IMR-90 (cell line): ENCODE measurements at regions not wholly inside any gene's neighbourhood (a gene's known extent, or its start where the extent isn't known, plus 50 kb on each side); places are given as distances from the start of the nearest gene placed in this dataset.

ENCODE experiments used
- ATAC-seq: fragments of 200-7000 bp; cut with Tn5 transposase; 2 replicates; pipeline ENCODE4 v1.9.1; 2020; ENCODE audit warnings: low read depth, mild to moderate bottlenecking, moderate library complexity
- BruUV-seq: library from RNA; stranded (reverse); fragments of 400-500 nt; replicated peaks from 2 replicates; lab custom pipeline; 2021; lab: Mats Ljungman, UMichigan
- CTCF ChIA-PET: fragments of 300-600 bp; formaldehyde crosslinking; extraction: SDS; loops from one replicate; lab custom pipeline; 2021; ENCODE audit warnings: antibody characterized with exemption; lab: Yijun Ruan, JAX
- POLR2A ChIA-PET: fragments of 300-600 bp; sonication (Branson Sonifier 250); formaldehyde crosslinking; loops from one replicate; lab custom pipeline; 2022; ENCODE audit warnings: antibody characterized with exemption; ENCODE audit not compliant: unreplicated experiment; lab: Charles Lee
- DNase-seq: peaks from one replicate; pipeline ENCODE4 v3.0.0; 2013
- H2AFZ ChIP-seq: replicated peaks from 2 replicates; pipeline ENCODE3; 2013; ENCODE audit warnings: low read length, mild to moderate bottlenecking; ENCODE audit not compliant: poor library complexity
- H2AK5ac ChIP-seq: 2 replicates; pipeline ENCODE4 v1.6.1; 2013; ENCODE audit warnings: low read depth, low read length, inconsistent platforms
- H2AK9ac ChIP-seq: replicated peaks from 2 replicates; pipeline ENCODE3; 2013; ENCODE audit warnings: mild to moderate bottlenecking, low read depth, low read length, moderate library complexity; ENCODE audit not compliant: poor library complexity
- H2BK120ac ChIP-seq: 2 replicates; pipeline ENCODE4 v1.6.1; 2013; ENCODE audit warnings: low read depth, low read length, inconsistent platforms
- H2BK15ac ChIP-seq: 3 replicates; pipeline ENCODE4 v1.6.1; 2013; ENCODE audit warnings: low read depth, low read length, inconsistent platforms
- H2BK20ac ChIP-seq: 2 replicates; pipeline ENCODE4 v1.6.1; 2013; ENCODE audit warnings: low read depth, mild to moderate bottlenecking, inconsistent platforms, low read length, moderate library complexity
- H2BK5ac ChIP-seq: 2 replicates; pipeline ENCODE4 v1.6.1; 2013; ENCODE audit warnings: mild to moderate bottlenecking, low read depth, low read length, inconsistent platforms; ENCODE audit not compliant: poor library complexity, severe bottlenecking
- H3K14ac ChIP-seq: replicated peaks from 2 replicates; pipeline ENCODE4 v1.6.1; 2013; ENCODE audit warnings: low read depth, low read length, inconsistent platforms
- H3K18ac ChIP-seq: 2 replicates; pipeline ENCODE4 v1.6.1; 2013; ENCODE audit warnings: low read depth, low read length, control low read depth
- H3K23ac ChIP-seq: 2 replicates; pipeline ENCODE4 v1.6.1; 2013; ENCODE audit warnings: low read depth, low read length, inconsistent platforms
- H3K27ac ChIP-seq: 2 replicates; pipeline ENCODE4 v1.5.1; 2013; ENCODE audit warnings: mild to moderate bottlenecking, control low read depth, low read length; ENCODE audit not compliant: insufficient read depth
- H3K27me3 ChIP-seq: 2 replicates; pipeline ENCODE4 v1.6.1; 2013; ENCODE audit warnings: low read length; ENCODE audit not compliant: control insufficient read depth, insufficient read depth
- H3K36me3 ChIP-seq: 2 replicates; pipeline ENCODE4 v1.6.1; 2013; ENCODE audit warnings: low read length, mixed read lengths; ENCODE audit not compliant: control insufficient read depth, insufficient read depth
- H3K4ac ChIP-seq: 2 replicates; pipeline ENCODE4 v1.6.1; 2013; ENCODE audit warnings: low read depth, low read length, inconsistent platforms
- H3K4me1 ChIP-seq: 2 replicates; pipeline ENCODE4 v1.6.1; 2013; ENCODE audit warnings: low read length, mixed read lengths; ENCODE audit not compliant: control insufficient read depth, insufficient read depth
- H3K4me2 ChIP-seq: 2 replicates; pipeline ENCODE4 v1.6.1; 2013; ENCODE audit warnings: low read depth, mild to moderate bottlenecking, control low read depth, low read length, moderate library complexity
- H3K4me3 ChIP-seq: 2 replicates; pipeline ENCODE4 v1.5.1; 2013; ENCODE audit warnings: low read depth, mild to moderate bottlenecking, control low read depth, low read length, moderate library complexity; ENCODE audit not compliant: insufficient read depth
- H3K56ac ChIP-seq: 2 replicates; pipeline ENCODE4 v1.6.1; 2013; ENCODE audit warnings: low read length, inconsistent platforms; ENCODE audit not compliant: insufficient read depth; ENCODE audit errors: extremely low read depth
- H3K79me1 ChIP-seq, 2 experiments: 2 replicates each; pipeline ENCODE4 v1.6.1; 2013; ENCODE audit warnings: low read length in 2 of 2, inconsistent platforms in 1 of 2, low read depth in 1 of 2
- H3K9ac ChIP-seq: 2 replicates; pipeline ENCODE4 v1.6.1; 2013; ENCODE audit warnings: low read depth, low read length, control low read depth
- H3K9me1 ChIP-seq: 2 replicates; pipeline ENCODE4 v1.6.1; 2013; ENCODE audit warnings: low read length, inconsistent platforms; ENCODE audit not compliant: insufficient read depth
- H3K9me3 ChIP-seq: 2 replicates; pipeline ENCODE4 v1.6.1; 2013; ENCODE audit warnings: low read length; ENCODE audit not compliant: control insufficient read depth, insufficient read depth
- H4K20me1 ChIP-seq: 2 replicates; pipeline ENCODE4 v1.6.1; 2013; ENCODE audit warnings: low read length, inconsistent platforms; ENCODE audit not compliant: insufficient read depth
- H4K5ac ChIP-seq: 2 replicates; pipeline ENCODE4 v1.6.1; 2013; ENCODE audit warnings: mild to moderate bottlenecking, low read depth, low read length, control low read depth
- H4K8ac ChIP-seq, 2 experiments: 2 replicates each; pipeline ENCODE4 v1.6.1; 2013; ENCODE audit warnings: low read depth in 2 of 2, low read length in 2 of 2, control low read depth in 1 of 2, inconsistent platforms in 1 of 2
- H4K91ac ChIP-seq: 2 replicates; pipeline ENCODE4 v1.6.1; 2013; ENCODE audit warnings: low read depth, low read length, inconsistent platforms; ENCODE audit not compliant: insufficient read depth
- BHLHE40 ChIP-seq: fragments of 150-350 bp; IDR thresholded peaks from 2 replicates; pipeline ENCODE4 v1.6.1; 2016; ENCODE audit warnings: mild to moderate bottlenecking, low read depth, low read length
- CHD1 ChIP-seq: IDR thresholded peaks from 2 replicates; pipeline ENCODE4 v1.6.1; 2012; ENCODE audit warnings: low read depth, low read length, improper control_type of control experiment
- CTCF ChIP-seq: conservative IDR thresholded peaks from 2 replicates; pipeline ENCODE4 v1.5.1; 2012; ENCODE audit warnings: mild to moderate bottlenecking, low read depth, low read length, improper control_type of control experiment
- ELK1 ChIP-seq: fragments of 150-350 bp; IDR thresholded peaks from 2 replicates; pipeline ENCODE4 v1.6.1; 2016; ENCODE audit warnings: low read depth, mild to moderate bottlenecking, low read length, moderate library complexity, borderline replicate concordance
- FOS ChIP-seq: fragments of 150-350 bp; IDR thresholded peaks from 2 replicates; pipeline ENCODE4 v1.6.1; 2016; ENCODE audit warnings: low read depth, low read length
- MAFK ChIP-seq: IDR thresholded peaks from 2 replicates; pipeline ENCODE4 v1.6.1; 2012; ENCODE audit warnings: low read depth, low read length, improper control_type of control experiment
- MAZ ChIP-seq: IDR thresholded peaks from 2 replicates; pipeline ENCODE4 v1.6.1; 2012; ENCODE audit warnings: low read depth, mild to moderate bottlenecking, low read length, improper control_type of control experiment, moderate library complexity, borderline replicate concordance
- MXI1 ChIP-seq: IDR thresholded peaks from 2 replicates; pipeline ENCODE4 v1.6.1; 2012; ENCODE audit warnings: low read depth, mild to moderate bottlenecking, low read length, moderate library complexity, borderline replicate concordance
- NFE2L2 ChIP-seq: fragments of 150-350 bp; IDR thresholded peaks from 2 replicates; pipeline ENCODE4 v1.6.1; 2016; ENCODE audit warnings: low read depth, mild to moderate bottlenecking, low read length
- POLR2A ChIP-seq: IDR thresholded peaks from 2 replicates; pipeline ENCODE4 v1.6.1; 2012; ENCODE audit warnings: mild to moderate bottlenecking, low read depth, low read length
- RAD21 ChIP-seq: IDR thresholded peaks from 2 replicates; pipeline ENCODE4 v1.6.1; 2012; ENCODE audit warnings: low read length, improper control_type of control experiment
- RCOR1 ChIP-seq: IDR thresholded peaks from 2 replicates; pipeline ENCODE4 v1.6.1; 2012; ENCODE audit warnings: mild to moderate bottlenecking, low read length, improper control_type of control experiment; ENCODE audit not compliant: insufficient replicate concordance
- SMC3 ChIP-seq: fragments of 150-350 bp; IDR thresholded peaks from 2 replicates; pipeline ENCODE4 v1.6.1; 2016; ENCODE audit warnings: low read depth, mild to moderate bottlenecking, antibody characterized with exemption, low read length, moderate library complexity
- USF2 ChIP-seq: fragments of 150-350 bp; IDR thresholded peaks from 2 replicates; pipeline ENCODE4 v1.6.1; 2017; ENCODE audit warnings: mild to moderate bottlenecking, antibody characterized with exemption, low read length, low read depth
- WGBS, 2 experiments: methylation state at CpG; one replicate each; pipeline versions ENCODE4 v1.1.5 to v1.1.7; 2013; ENCODE audit warnings: missing lambda C conversion rate in 2 of 2; ENCODE audit not compliant: insufficient read length in 1 of 2; ENCODE audit errors: extremely low coverage in 2 of 2; 5-methylcytosine and 5-hydroxymethylcytosine counted together
- dilution Hi-C: fragments of 300-500 bp; cut with HindIII; formaldehyde crosslinking; loops from one replicate; pipeline ENCODE4 v1.14.3; 2018; ENCODE audit warnings: low sequenced_read_pairs; ENCODE audit not compliant: unreplicated experiment
- in situ Hi-C: fragments of 300-500 bp; cut with MboI; formaldehyde crosslinking; loops from 3 replicates; pipeline ENCODE4 v1.14.3; 2019; ENCODE audit warnings: low sequenced_read_pairs, inconsistent platforms, mixed read lengths
- intact Hi-C: fragments of 100-400 bp; cut with micrococcal nuclease; formaldehyde crosslinking; loops from 2 replicates; pipeline ENCODE4 v1.10.0; 2022

- H3K4me1 ChIP-seq = no peaks in the 10 kb centered on the region
- dilution Hi-C loops = no loop called here
- no peaks in the 10 kb centered on the region for H4K20me1 ChIP-seq
- no peak overlapping the region for H2BK120ac ChIP-seq
- no peak overlapping the region for H3K23ac ChIP-seq
- H3K14ac ChIP-seq = no peak overlapping the region
- in situ Hi-C loops = no loop called here
- no peak overlapping the region for H4K5ac ChIP-seq
- no peaks in the 10 kb centered on the region for H3K36me3 ChIP-seq
- ChIA-PET CTCF (interaction anchor here (0.6 kb wide), 1 partner anchor 34 kb away, joined by 4 read pairs; no protein-coding TSS in a partner anchor), POLR2A (no interaction called here)
- no peak overlapping the region for H2AK9ac ChIP-seq
- intact Hi-C loops = no loop called here
- no peaks in the 10 kb centered on the region for H3K27me3 ChIP-seq
- no peak overlapping the region for H2AFZ ChIP-seq
- H3K4me2 ChIP-seq = no peak overlapping the region
- DNase-seq (no peak), ATAC-seq (no peak)
- H3K4me3 ChIP-seq = no peak overlapping the region
- H3K9ac ChIP-seq = no peak overlapping the region
- no TSS peak for BruUV-seq
- no peak overlapping the region for H2AK5ac ChIP-seq
- TF ChIP-seq MAFK (no peak), USF2 (no peak), FOS (no peak), RAD21 (no peak), SMC3 (no peak), MAZ (no peak), MXI1 (no peak), NFE2L2 (no peak), POLR2A (no peak), BHLHE40 (no peak), CHD1 (no peak), ELK1 (no peak), RCOR1 (no peak), CTCF (no peak)
- no peak overlapping the region for H2BK20ac ChIP-seq
- no peaks in the 10 kb centered on the region for H3K79me1 ChIP-seq
- H2BK15ac ChIP-seq = no peak overlapping the region
- 87% methylated on average over 3 of the region's 10 CpGs; no CpG with 5 or more reads in 1 of the 2 experiments for WGBS, 2 experiments
- no peak overlapping the region for H3K4ac ChIP-seq
- peaks cover 2% of the 10 kb centered on the region; the same call in 1 of the 2 replicates for H3K9me3 ChIP-seq
- H2BK5ac ChIP-seq = no peak overlapping the region
- no peak overlapping the region for H3K27ac ChIP-seq
- no peak overlapping the region for H4K8ac ChIP-seq
- no peak overlapping the region for H3K56ac ChIP-seq
- H3K9me1 ChIP-seq = no peaks in the 10 kb centered on the region
- no peak overlapping the region for H4K91ac ChIP-seq
- no peak overlapping the region for H3K18ac ChIP-seq
Measured at GRCh38 chr16:10333321-10334032, 52.4 kb upstream of the ATF7IP2 start.
